ENCODE measurements at regions not wholly inside any gene's neighbourhood (a gene's known extent, or its start where the extent isn't known, plus 50 kb on each side); places are given as distances from the start of the nearest gene placed in this dataset.
"Not testable (repeated sequence)": the region's sequence is repeated elsewhere in the genome, so short reads cannot be mapped to it uniquely, and the experiment has no call there.

DNA sequence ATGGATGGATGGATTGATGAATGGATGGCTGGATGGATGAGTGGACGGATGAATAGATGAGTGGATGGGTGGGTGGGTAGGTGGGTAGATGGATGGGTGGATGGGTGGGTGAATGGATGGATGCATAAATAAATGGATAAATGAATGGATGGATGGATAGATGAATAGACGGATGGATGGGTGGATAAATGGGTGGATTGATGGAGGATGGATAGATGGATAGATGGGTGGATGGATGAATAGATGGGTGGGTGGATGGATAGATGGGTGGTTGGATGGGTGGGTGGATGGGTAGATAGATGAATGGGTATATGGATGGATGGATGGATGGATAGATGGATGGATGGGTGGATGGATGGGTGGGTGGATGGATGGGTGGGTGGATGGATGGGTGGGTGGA is 84.9 kb upstream of the ZNF536 start:
- ChIA-PET CTCF (no interaction called here), POLR2A (ENCODE audit: low non-redundant PET) (no interaction called here)
- no peak for DNase-seq (ENCODE audit: low spot score)
- TF ChIP-seq CTCF (conservative IDR thresholded peaks at IDR 0.05; ENCODE audit: low read depth): no peak
- H3K27ac ChIP-seq: no peak overlapping the region

DNA sequence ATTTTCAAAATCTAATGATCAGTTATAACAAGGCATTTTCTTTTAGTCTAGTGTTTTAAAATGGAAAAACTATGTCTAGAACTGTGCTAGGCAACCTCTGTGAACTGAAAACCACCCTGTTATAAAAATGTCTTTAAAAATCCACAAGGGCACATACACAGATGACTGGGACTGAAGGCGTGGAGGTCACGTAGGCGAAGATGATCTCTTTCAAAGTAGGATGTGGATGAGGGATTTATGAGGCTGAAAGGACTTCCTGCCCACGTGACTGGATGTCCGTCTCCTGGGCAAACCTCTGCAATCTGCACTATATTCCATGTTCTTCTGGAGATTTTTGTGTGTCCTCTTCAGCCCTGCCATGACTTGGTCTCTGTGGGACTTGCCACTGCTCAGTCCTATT is 84.2 kb upstream of the ZNF536 start:
- TF ChIP-seq CTCF (conservative IDR thresholded peaks at IDR 0.05; ENCODE audit: low read depth): no peak
- CTCF ChIA-PET: no interaction called here
- H3K27ac ChIP-seq: no peak overlapping the region
- DNase-seq (ENCODE audit: low spot score): no peak
- POLR2A ChIA-PET (ENCODE audit: low non-redundant PET): no interaction called here

- ChIA-PET POLR2A (ENCODE audit: low non-redundant PET) (no interaction called here), CTCF (no interaction called here)
- DNase-seq (ENCODE audit: low spot score): no peak
- TF ChIP-seq CTCF (conservative IDR thresholded peaks at IDR 0.05; ENCODE audit: low read depth): no peak
- H3K27ac ChIP-seq: no peak overlapping the region
These were observed 83.3 kb upstream of the ZNF536 start for GRCh38 chr19:30288911-30289310.

DNA sequence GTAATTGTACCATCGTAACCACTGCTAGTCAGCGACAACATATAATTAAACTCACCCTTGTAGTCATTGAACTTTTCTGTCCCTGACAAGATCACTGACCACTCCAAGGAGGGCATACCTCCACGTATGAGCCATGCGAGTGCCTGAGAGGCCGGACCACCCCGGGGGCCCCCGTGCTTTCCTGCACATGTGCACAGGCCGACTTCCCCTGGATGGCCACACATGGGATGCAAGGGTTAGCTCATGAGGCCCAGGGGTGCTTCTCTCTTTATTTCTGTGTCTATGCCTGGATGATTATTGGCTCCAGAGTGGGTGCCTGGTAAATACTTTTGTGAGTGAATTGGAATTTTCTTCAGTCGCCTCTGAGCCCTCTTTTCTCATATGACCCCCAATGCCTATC is 82.8 kb upstream of the ZNF536 start:
- H3K27ac ChIP-seq: no peak overlapping the region
- DNase-seq (ENCODE audit: low spot score): no peak
- CTCF ChIA-PET: interaction anchor here (0.6 kb wide), 1 partner anchor 89 kb away, joined by 3 read pairs; no protein-coding TSS in a partner anchor
- POLR2A ChIA-PET (ENCODE audit: low non-redundant PET): no interaction called here
- no peak for TF ChIP-seq CTCF (conservative IDR thresholded peaks at IDR 0.05; ENCODE audit: low read depth)

GRCh38 chr19:30290805-30291204 is 81.4 kb upstream of the ZNF536 start:
- POLR2A ChIA-PET (ENCODE audit: low non-redundant PET); H3K27ac ChIP-seq; CTCF ChIA-PET; DNase-seq (ENCODE audit: low spot score): not testable (repeated sequence)

- TF ChIP-seq CTCF (conservative IDR thresholded peaks at IDR 0.05; ENCODE audit: low read depth): no peak
- ChIA-PET CTCF (interaction anchor here (0.6 kb wide), 1 partner anchor 1013 kb away, joined by 3 read pairs; no protein-coding TSS in a partner anchor), POLR2A (ENCODE audit: low non-redundant PET) (no interaction called here)
- H3K27ac ChIP-seq: no peak overlapping the region
- DNase-seq (ENCODE audit: low spot score): no peak
These were observed 79.0 kb upstream of the ZNF536 start for GRCh38 chr19:30293051-30293785.

- H3K27ac ChIP-seq: no peak overlapping the region
- ChIA-PET POLR2A (ENCODE audit: low non-redundant PET) (no interaction called here), CTCF (interaction anchor here (0.6 kb wide), 2 partner anchors 25 to 75 kb away, joined by 3 to 5 read pairs; no protein-coding TSS in a partner anchor)
- DNase-seq (ENCODE audit: low spot score): no peak
- no peak for TF ChIP-seq CTCF (conservative IDR thresholded peaks at IDR 0.05; ENCODE audit: low read depth)
These were observed 74.2 kb upstream of the ZNF536 start for GRCh38 chr19:30297969-30298368.
